IMR-90 (cell line): ENCODE measurements at regions not wholly inside any gene's neighbourhood (a gene's known extent, or its start where the extent isn't known, plus 50 kb on each side); places are given as distances from the start of the nearest gene placed in this dataset.

Experiments used
- ATAC-seq: fragments of 200-7000 bp; cut with Tn5 transposase; 2 replicates; pipeline ENCODE4 v1.9.1; 2020; ENCODE audit warnings: low read depth, mild to moderate bottlenecking, moderate library complexity
- BruUV-seq: library from RNA; stranded (reverse); fragments of 400-500 nt; replicated peaks from 2 replicates; lab custom pipeline; 2021; lab: Mats Ljungman, UMichigan
- CTCF ChIA-PET: fragments of 300-600 bp; formaldehyde crosslinking; extraction: SDS; loops from one replicate; lab custom pipeline; 2021; ENCODE audit warnings: antibody characterized with exemption; lab: Yijun Ruan, JAX
- POLR2A ChIA-PET: fragments of 300-600 bp; sonication (Branson Sonifier 250); formaldehyde crosslinking; loops from one replicate; lab custom pipeline; 2022; ENCODE audit warnings: antibody characterized with exemption; ENCODE audit not compliant: unreplicated experiment; lab: Charles Lee
- DNase-seq: peaks from one replicate; pipeline ENCODE4 v3.0.0; 2013
- H2AFZ ChIP-seq: replicated peaks from 2 replicates; pipeline ENCODE3; 2013; ENCODE audit warnings: low read length, mild to moderate bottlenecking; ENCODE audit not compliant: poor library complexity
- H2AK5ac ChIP-seq: 2 replicates; pipeline ENCODE4 v1.6.1; 2013; ENCODE audit warnings: low read depth, low read length, inconsistent platforms
- H2AK9ac ChIP-seq: replicated peaks from 2 replicates; pipeline ENCODE3; 2013; ENCODE audit warnings: mild to moderate bottlenecking, low read depth, low read length, moderate library complexity; ENCODE audit not compliant: poor library complexity
- H2BK120ac ChIP-seq: 2 replicates; pipeline ENCODE4 v1.6.1; 2013; ENCODE audit warnings: low read depth, low read length, inconsistent platforms
- H2BK15ac ChIP-seq: 3 replicates; pipeline ENCODE4 v1.6.1; 2013; ENCODE audit warnings: low read depth, low read length, inconsistent platforms
- H2BK20ac ChIP-seq: 2 replicates; pipeline ENCODE4 v1.6.1; 2013; ENCODE audit warnings: low read depth, mild to moderate bottlenecking, inconsistent platforms, low read length, moderate library complexity
- H2BK5ac ChIP-seq: 2 replicates; pipeline ENCODE4 v1.6.1; 2013; ENCODE audit warnings: mild to moderate bottlenecking, low read depth, low read length, inconsistent platforms; ENCODE audit not compliant: poor library complexity, severe bottlenecking
- H3K14ac ChIP-seq: replicated peaks from 2 replicates; pipeline ENCODE4 v1.6.1; 2013; ENCODE audit warnings: low read depth, low read length, inconsistent platforms
- H3K18ac ChIP-seq: 2 replicates; pipeline ENCODE4 v1.6.1; 2013; ENCODE audit warnings: low read depth, low read length, control low read depth
- H3K23ac ChIP-seq: 2 replicates; pipeline ENCODE4 v1.6.1; 2013; ENCODE audit warnings: low read depth, low read length, inconsistent platforms
- H3K27ac ChIP-seq: 2 replicates; pipeline ENCODE4 v1.5.1; 2013; ENCODE audit warnings: mild to moderate bottlenecking, control low read depth, low read length; ENCODE audit not compliant: insufficient read depth
- H3K27me3 ChIP-seq: 2 replicates; pipeline ENCODE4 v1.6.1; 2013; ENCODE audit warnings: low read length; ENCODE audit not compliant: control insufficient read depth, insufficient read depth
- H3K36me3 ChIP-seq: 2 replicates; pipeline ENCODE4 v1.6.1; 2013; ENCODE audit warnings: low read length, mixed read lengths; ENCODE audit not compliant: control insufficient read depth, insufficient read depth
- H3K4ac ChIP-seq: 2 replicates; pipeline ENCODE4 v1.6.1; 2013; ENCODE audit warnings: low read depth, low read length, inconsistent platforms
- H3K4me1 ChIP-seq: 2 replicates; pipeline ENCODE4 v1.6.1; 2013; ENCODE audit warnings: low read length, mixed read lengths; ENCODE audit not compliant: control insufficient read depth, insufficient read depth
- H3K4me2 ChIP-seq: 2 replicates; pipeline ENCODE4 v1.6.1; 2013; ENCODE audit warnings: low read depth, mild to moderate bottlenecking, control low read depth, low read length, moderate library complexity
- H3K4me3 ChIP-seq: 2 replicates; pipeline ENCODE4 v1.5.1; 2013; ENCODE audit warnings: low read depth, mild to moderate bottlenecking, control low read depth, low read length, moderate library complexity; ENCODE audit not compliant: insufficient read depth
- H3K56ac ChIP-seq: 2 replicates; pipeline ENCODE4 v1.6.1; 2013; ENCODE audit warnings: low read length, inconsistent platforms; ENCODE audit not compliant: insufficient read depth; ENCODE audit errors: extremely low read depth
- H3K79me1 ChIP-seq, 2 experiments: 2 replicates each; pipeline ENCODE4 v1.6.1; 2013; ENCODE audit warnings: low read length in 2 of 2, inconsistent platforms in 1 of 2, low read depth in 1 of 2
- H3K9ac ChIP-seq: 2 replicates; pipeline ENCODE4 v1.6.1; 2013; ENCODE audit warnings: low read depth, low read length, control low read depth
- H3K9me1 ChIP-seq: 2 replicates; pipeline ENCODE4 v1.6.1; 2013; ENCODE audit warnings: low read length, inconsistent platforms; ENCODE audit not compliant: insufficient read depth
- H3K9me3 ChIP-seq: 2 replicates; pipeline ENCODE4 v1.6.1; 2013; ENCODE audit warnings: low read length; ENCODE audit not compliant: control insufficient read depth, insufficient read depth
- H4K20me1 ChIP-seq: 2 replicates; pipeline ENCODE4 v1.6.1; 2013; ENCODE audit warnings: low read length, inconsistent platforms; ENCODE audit not compliant: insufficient read depth
- H4K5ac ChIP-seq: 2 replicates; pipeline ENCODE4 v1.6.1; 2013; ENCODE audit warnings: mild to moderate bottlenecking, low read depth, low read length, control low read depth
- H4K8ac ChIP-seq, 2 experiments: 2 replicates each; pipeline ENCODE4 v1.6.1; 2013; ENCODE audit warnings: low read depth in 2 of 2, low read length in 2 of 2, control low read depth in 1 of 2, inconsistent platforms in 1 of 2
- H4K91ac ChIP-seq: 2 replicates; pipeline ENCODE4 v1.6.1; 2013; ENCODE audit warnings: low read depth, low read length, inconsistent platforms; ENCODE audit not compliant: insufficient read depth
- CEBPB ChIP-seq: IDR thresholded peaks from 2 replicates; pipeline ENCODE4 v1.6.1; 2012; ENCODE audit warnings: low read depth, low read length, improper control_type of control experiment
- CHD1 ChIP-seq: IDR thresholded peaks from 2 replicates; pipeline ENCODE4 v1.6.1; 2012; ENCODE audit warnings: low read depth, low read length, improper control_type of control experiment
- FOS ChIP-seq: fragments of 150-350 bp; IDR thresholded peaks from 2 replicates; pipeline ENCODE4 v1.6.1; 2016; ENCODE audit warnings: low read depth, low read length
- MAFK ChIP-seq: IDR thresholded peaks from 2 replicates; pipeline ENCODE4 v1.6.1; 2012; ENCODE audit warnings: low read depth, low read length, improper control_type of control experiment
- MAZ ChIP-seq: IDR thresholded peaks from 2 replicates; pipeline ENCODE4 v1.6.1; 2012; ENCODE audit warnings: low read depth, mild to moderate bottlenecking, low read length, improper control_type of control experiment, moderate library complexity, borderline replicate concordance
- MXI1 ChIP-seq: IDR thresholded peaks from 2 replicates; pipeline ENCODE4 v1.6.1; 2012; ENCODE audit warnings: low read depth, mild to moderate bottlenecking, low read length, moderate library complexity, borderline replicate concordance
- NFE2L2 ChIP-seq: fragments of 150-350 bp; IDR thresholded peaks from 2 replicates; pipeline ENCODE4 v1.6.1; 2016; ENCODE audit warnings: low read depth, mild to moderate bottlenecking, low read length
- RAD21 ChIP-seq: IDR thresholded peaks from 2 replicates; pipeline ENCODE4 v1.6.1; 2012; ENCODE audit warnings: low read length, improper control_type of control experiment
- RCOR1 ChIP-seq: IDR thresholded peaks from 2 replicates; pipeline ENCODE4 v1.6.1; 2012; ENCODE audit warnings: mild to moderate bottlenecking, low read length, improper control_type of control experiment; ENCODE audit not compliant: insufficient replicate concordance
- RFX5 ChIP-seq: IDR thresholded peaks from 2 replicates; pipeline ENCODE4 v1.8.0; 2012; ENCODE audit warnings: low read depth, mild to moderate bottlenecking, low read length, moderate library complexity
- SMC3 ChIP-seq: fragments of 150-350 bp; IDR thresholded peaks from 2 replicates; pipeline ENCODE4 v1.6.1; 2016; ENCODE audit warnings: low read depth, mild to moderate bottlenecking, antibody characterized with exemption, low read length, moderate library complexity
- WGBS, 2 experiments: methylation state at CpG; one replicate each; pipeline versions ENCODE4 v1.1.5 to v1.1.7; 2013; ENCODE audit warnings: missing lambda C conversion rate in 2 of 2; ENCODE audit not compliant: insufficient read length in 1 of 2; ENCODE audit errors: extremely low coverage in 2 of 2; 5-methylcytosine and 5-hydroxymethylcytosine counted together
- dilution Hi-C: fragments of 300-500 bp; cut with HindIII; formaldehyde crosslinking; loops from one replicate; pipeline ENCODE4 v1.14.3; 2018; ENCODE audit warnings: low sequenced_read_pairs; ENCODE audit not compliant: unreplicated experiment
- in situ Hi-C: fragments of 300-500 bp; cut with MboI; formaldehyde crosslinking; loops from 3 replicates; pipeline ENCODE4 v1.14.3; 2019; ENCODE audit warnings: low sequenced_read_pairs, inconsistent platforms, mixed read lengths
- intact Hi-C: fragments of 100-400 bp; cut with micrococcal nuclease; formaldehyde crosslinking; loops from 2 replicates; pipeline ENCODE4 v1.10.0; 2022
- TF ChIP-seq, protein P1 (sequence below): fragments of 150-350 bp; IDR thresholded peaks from 2 replicates; pipeline ENCODE4 v1.6.1; 2017; ENCODE audit warnings: mild to moderate bottlenecking, antibody characterized with exemption, low read length, low read depth
- TF ChIP-seq, protein P2 (sequence below): conservative IDR thresholded peaks from 2 replicates; pipeline ENCODE4 v1.5.1; 2012; ENCODE audit warnings: mild to moderate bottlenecking, low read depth, low read length, improper control_type of control experiment
- TF ChIP-seq, protein P3 (sequence below): fragments of 150-350 bp; IDR thresholded peaks from 2 replicates; pipeline ENCODE4 v1.6.1; 2016; ENCODE audit warnings: low read depth, mild to moderate bottlenecking, low read length, moderate library complexity, borderline replicate concordance

DNA sequence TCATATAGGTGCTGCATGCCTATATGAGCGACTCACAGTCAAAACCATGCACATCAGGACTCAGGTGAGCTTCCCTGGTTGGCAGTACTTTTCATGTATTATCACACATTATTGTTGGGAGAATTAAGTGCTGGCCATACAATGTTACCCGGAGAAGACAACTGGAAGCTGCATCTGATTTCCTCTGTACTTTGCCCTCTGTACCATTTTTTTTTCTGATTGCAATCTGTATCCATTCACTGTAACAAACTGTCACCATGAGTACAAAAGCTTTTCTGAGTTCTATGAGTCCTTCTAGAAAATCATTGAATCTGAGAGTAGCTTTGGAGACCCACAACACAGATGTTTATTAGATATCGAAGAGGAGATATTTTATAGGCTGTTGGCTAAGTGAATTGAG, 651.0 kb downstream of the NR2F1-AS1 start:
- dilution Hi-C loops, result no loop called here

More for the DNA sequence above, 651.0 kb downstream of the NR2F1-AS1 start:
- H2BK120ac ChIP-seq, result no peak overlapping the region
- no peak overlapping the region for H3K14ac ChIP-seq
- no peak overlapping the region for H4K8ac ChIP-seq
- no peak overlapping the region for H3K56ac ChIP-seq
- ChIA-PET POLR2A (no interaction called here), CTCF (interaction anchor here (0.6 kb wide), 1 partner anchor 11 kb away, joined by 3 read pairs; no protein-coding TSS in a partner anchor)
- no peak overlapping the region for H2AK5ac ChIP-seq
- no peak overlapping the region for H3K23ac ChIP-seq
- no peaks in the 10 kb centered on the region for H3K36me3 ChIP-seq
- no CpG with 5 or more reads among the region's 3 CpGs for WGBS, 2 experiments
- no peak overlapping the region for H2AFZ ChIP-seq
- TF ChIP-seq NFE2L2 (no peak), RAD21 (no peak), RFX5 (no peak), MAFK (no peak), MXI1 (no peak), FOS (no peak), CHD1 (no peak), RCOR1 (no peak), MAZ (no peak), SMC3 (no peak), CEBPB (no peak)
- TF ChIP-seq, protein P1, sequence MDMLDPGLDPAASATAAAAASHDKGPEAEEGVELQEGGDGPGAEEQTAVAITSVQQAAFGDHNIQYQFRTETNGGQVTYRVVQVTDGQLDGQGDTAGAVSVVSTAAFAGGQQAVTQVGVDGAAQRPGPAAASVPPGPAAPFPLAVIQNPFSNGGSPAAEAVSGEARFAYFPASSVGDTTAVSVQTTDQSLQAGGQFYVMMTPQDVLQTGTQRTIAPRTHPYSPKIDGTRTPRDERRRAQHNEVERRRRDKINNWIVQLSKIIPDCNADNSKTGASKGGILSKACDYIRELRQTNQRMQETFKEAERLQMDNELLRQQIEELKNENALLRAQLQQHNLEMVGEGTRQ, result no peak
- TF ChIP-seq, protein P2, sequence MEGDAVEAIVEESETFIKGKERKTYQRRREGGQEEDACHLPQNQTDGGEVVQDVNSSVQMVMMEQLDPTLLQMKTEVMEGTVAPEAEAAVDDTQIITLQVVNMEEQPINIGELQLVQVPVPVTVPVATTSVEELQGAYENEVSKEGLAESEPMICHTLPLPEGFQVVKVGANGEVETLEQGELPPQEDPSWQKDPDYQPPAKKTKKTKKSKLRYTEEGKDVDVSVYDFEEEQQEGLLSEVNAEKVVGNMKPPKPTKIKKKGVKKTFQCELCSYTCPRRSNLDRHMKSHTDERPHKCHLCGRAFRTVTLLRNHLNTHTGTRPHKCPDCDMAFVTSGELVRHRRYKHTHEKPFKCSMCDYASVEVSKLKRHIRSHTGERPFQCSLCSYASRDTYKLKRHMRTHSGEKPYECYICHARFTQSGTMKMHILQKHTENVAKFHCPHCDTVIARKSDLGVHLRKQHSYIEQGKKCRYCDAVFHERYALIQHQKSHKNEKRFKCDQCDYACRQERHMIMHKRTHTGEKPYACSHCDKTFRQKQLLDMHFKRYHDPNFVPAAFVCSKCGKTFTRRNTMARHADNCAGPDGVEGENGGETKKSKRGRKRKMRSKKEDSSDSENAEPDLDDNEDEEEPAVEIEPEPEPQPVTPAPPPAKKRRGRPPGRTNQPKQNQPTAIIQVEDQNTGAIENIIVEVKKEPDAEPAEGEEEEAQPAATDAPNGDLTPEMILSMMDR, result no peak
- TF ChIP-seq, protein P3, sequence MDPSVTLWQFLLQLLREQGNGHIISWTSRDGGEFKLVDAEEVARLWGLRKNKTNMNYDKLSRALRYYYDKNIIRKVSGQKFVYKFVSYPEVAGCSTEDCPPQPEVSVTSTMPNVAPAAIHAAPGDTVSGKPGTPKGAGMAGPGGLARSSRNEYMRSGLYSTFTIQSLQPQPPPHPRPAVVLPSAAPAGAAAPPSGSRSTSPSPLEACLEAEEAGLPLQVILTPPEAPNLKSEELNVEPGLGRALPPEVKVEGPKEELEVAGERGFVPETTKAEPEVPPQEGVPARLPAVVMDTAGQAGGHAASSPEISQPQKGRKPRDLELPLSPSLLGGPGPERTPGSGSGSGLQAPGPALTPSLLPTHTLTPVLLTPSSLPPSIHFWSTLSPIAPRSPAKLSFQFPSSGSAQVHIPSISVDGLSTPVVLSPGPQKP, result no peak
- no peaks in the 10 kb centered on the region for H3K79me1 ChIP-seq
- BruUV-seq, result no TSS peak
- peaks cover 4% of the 10 kb centered on the region for H3K9me1 ChIP-seq
- H3K9ac ChIP-seq, result no peak overlapping the region
- no peaks in the 10 kb centered on the region for H3K9me3 ChIP-seq
- H3K18ac ChIP-seq, result no peak overlapping the region
- H2BK15ac ChIP-seq, result no peak overlapping the region
- no peak overlapping the region for H2BK20ac ChIP-seq
- H4K91ac ChIP-seq, result no peak overlapping the region
- H2BK5ac ChIP-seq, result no peak overlapping the region
- ATAC-seq, result no peak
- intact Hi-C loops, result no loop called here
- no peak overlapping the region for H3K4me2 ChIP-seq
- no peak for DNase-seq
- H4K20me1 ChIP-seq, result no peaks in the 10 kb centered on the region
- H3K27ac ChIP-seq, result no peak overlapping the region
- H4K5ac ChIP-seq, result no peak overlapping the region
- H3K4me1 ChIP-seq, result no peaks in the 10 kb centered on the region
- no peaks in the 10 kb centered on the region for H3K27me3 ChIP-seq
- in situ Hi-C loops, result no loop called here
- H3K4me3 ChIP-seq, result no peak overlapping the region
- no peak overlapping the region for H3K4ac ChIP-seq
- H2AK9ac ChIP-seq, result no peak overlapping the region
